Mucosa of descending colon (tissue), 3 donors: ENCODE measurements at regions not wholly inside any gene's neighbourhood (a gene's known extent, or its start where the extent isn't known, plus 50 kb on each side); places are given as distances from the start of the nearest gene placed in this dataset.
"Not testable (repeated sequence)": the region's sequence is repeated elsewhere in the genome, so short reads cannot be mapped to it uniquely, and the experiment has no call there.

ENCODE experiments used
- ATAC-seq: fragments of 200-7000 bp; cut with Tn5 transposase; one replicate; pipeline ENCODE4 v1.9.1; 2020; ENCODE audit warnings: mild to moderate bottlenecking, moderate library complexity
- DNase-seq, 3 donors: peaks; one replicate each; pipeline ENCODE4 v3.0.0-alpha.2; 2020
- H3K36me3 ChIP-seq: fragments of 200-600 bp; one replicate; pipeline ENCODE4 v1.8.0; 2021; ENCODE audit warnings: low read depth, mild to moderate bottlenecking
- H3K4me1 ChIP-seq: fragments of 200-600 bp; one replicate; pipeline ENCODE4 v1.8.0; 2021; ENCODE audit warnings: low read depth, mild to moderate bottlenecking
- H3K4me3 ChIP-seq: fragments of 200-600 bp; one replicate; pipeline ENCODE4 v1.8.0; 2021; ENCODE audit warnings: mild to moderate bottlenecking
- H3K9me3 ChIP-seq: fragments of 200-600 bp; one replicate; pipeline ENCODE4 v1.8.0; 2021; ENCODE audit warnings: mild to moderate bottlenecking
- CTCF ChIP-seq: fragments of 200-600 bp; IDR thresholded peaks from one replicate; pipeline ENCODE4 v1.8.0; 2022; ENCODE audit warnings: antibody characterized with exemption, mild to moderate bottlenecking
- intact Hi-C, 2 donors: fragments of 100-400 bp; cut with DNase I in 1 of 2; cut with micrococcal nuclease in 1 of 2; formaldehyde crosslinking; loops; one replicate each; pipeline versions ENCODE4 v1.11.0 to v1.11.1; 2022; cut with DNase I, micrococcal nuclease
- donor health status: DM: no; HTN: no; CAD: no; lungs with moderate emphysema.
- donor health status: DM: no; HTN: no; CAD: no.
- donor health status: DM: no; HTN: yes; CAD: no.

GRCh38 chr5:32534041-32534440, 51.3 kb upstream of the SUB1 start:
- no peak for TF ChIP-seq CTCF
- ATAC-seq: no peak
- Histone ChIP-seq H3K4me1 (no peaks in the 10 kb centered on the region), H3K36me3 (no peaks in the 10 kb centered on the region), H3K4me3 (no peak overlapping the region), H3K9me3 (no peaks in the 10 kb centered on the region)
- intact Hi-C loops: no loop called here
- no peak for DNase-seq

GRCh38 chr5:32531885-32532520, 53.4 kb upstream of the SUB1 start:
- H3K4me1 ChIP-seq: no peaks in the 10 kb centered on the region
- intact Hi-C loops: no loop called here
- no peaks in the 10 kb centered on the region for H3K9me3 ChIP-seq
- peak; percentile 82 for ATAC-seq
- no peak for DNase-seq
- H3K36me3 ChIP-seq: no peaks in the 10 kb centered on the region
- no peak overlapping the region for H3K4me3 ChIP-seq
- no peak for TF ChIP-seq CTCF

- H3K4me3 ChIP-seq, H3K4me1 ChIP-seq, ATAC-seq, intact Hi-C loops, H3K36me3 ChIP-seq, H3K9me3 ChIP-seq, DNase-seq: not testable (repeated sequence)
Measured at GRCh38 chr5:32527321-32527720, 58.0 kb upstream of the SUB1 start.

GRCh38 chr5:32526810-32527209, 58.5 kb upstream of the SUB1 start:
- no peak overlapping the region for H3K4me3 ChIP-seq
- H3K4me1 ChIP-seq: no peaks in the 10 kb centered on the region
- DNase-seq (no peak), ATAC-seq (no peak)
- H3K9me3 ChIP-seq: no peaks in the 10 kb centered on the region
- no peaks in the 10 kb centered on the region for H3K36me3 ChIP-seq
- intact Hi-C loops: no loop called here
- TF ChIP-seq CTCF: no peak

GRCh38 chr5:32523625-32524024, 61.7 kb upstream of the SUB1 start:
- Histone ChIP-seq H3K4me3 (no peak overlapping the region), H3K4me1 (no peaks in the 10 kb centered on the region), H3K36me3 (no peaks in the 10 kb centered on the region), H3K9me3 (no peaks in the 10 kb centered on the region)
- no peak for TF ChIP-seq CTCF
- DNase-seq (no peak), ATAC-seq (peak; percentile 20)
- intact Hi-C loops: no loop called here

GRCh38 chr5:32522429-32523143, 62.8 kb upstream of the SUB1 start:
- H3K36me3 ChIP-seq: no peaks in the 10 kb centered on the region
- ATAC-seq (peak; percentile 69), DNase-seq (peak in 2 of 3 donors; percentile 10 to 63)
- intact Hi-C loops: no loop called here
- no peaks in the 10 kb centered on the region for H3K4me1 ChIP-seq
- TF ChIP-seq CTCF: no peak
- H3K4me3 ChIP-seq: no peak overlapping the region
- no peaks in the 10 kb centered on the region for H3K9me3 ChIP-seq
